Kidney epithelial cell (primary cell): ENCODE measurements at regions not wholly inside any gene's neighbourhood (a gene's known extent, or its start where the extent isn't known, plus 50 kb on each side); places are given as distances from the start of the nearest gene placed in this dataset.

Experiments used
- DNase-seq: peaks from one replicate; pipeline ENCODE4 v3.0.0-alpha.2; 2010; ENCODE audit warnings: low read depth
- H3K27me3 ChIP-seq: 2 replicates; pipeline ENCODE4 v1.6.0; 2011; ENCODE audit warnings: low read length; ENCODE audit not compliant: control insufficient read depth, insufficient read depth
- H3K36me3 ChIP-seq: 2 replicates; pipeline ENCODE4 v1.5.1; 2011; ENCODE audit warnings: low read length; ENCODE audit not compliant: control insufficient read depth, insufficient read depth
- H3K4me3 ChIP-seq: 2 replicates; pipeline ENCODE4 v1.5.1; 2011; ENCODE audit warnings: low read depth, mild to moderate bottlenecking, control low read depth, low read length
- TF ChIP-seq, protein P1 (sequence below): IDR thresholded peaks from 2 replicates; pipeline ENCODE4 v1.5.1; 2011; ENCODE audit warnings: mild to moderate bottlenecking, moderate library complexity, low read length, control low read depth, inconsistent platforms; ENCODE audit not compliant: insufficient read depth, poor library complexity, severe bottlenecking

DNA sequence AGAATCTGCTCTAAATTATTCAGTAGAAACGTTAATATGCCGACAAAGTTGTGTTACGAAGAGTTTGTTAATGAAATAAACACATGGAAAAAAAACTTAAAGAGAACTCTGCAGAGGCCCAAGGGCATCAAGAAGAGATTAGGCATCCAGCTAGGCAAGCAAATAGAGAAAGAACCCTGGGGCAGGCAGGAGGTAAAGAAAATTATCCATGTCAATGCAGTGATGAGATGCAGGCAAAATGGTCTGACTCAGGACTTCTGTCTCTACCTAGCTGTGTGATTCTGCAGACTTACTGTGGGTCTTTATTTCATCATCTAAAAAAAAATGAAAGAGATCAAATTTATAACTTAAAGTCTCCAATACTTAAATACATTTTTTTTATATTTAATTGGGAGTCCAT is 448.0 kb downstream of the HAO1 start:
- TF ChIP-seq, protein P1, sequence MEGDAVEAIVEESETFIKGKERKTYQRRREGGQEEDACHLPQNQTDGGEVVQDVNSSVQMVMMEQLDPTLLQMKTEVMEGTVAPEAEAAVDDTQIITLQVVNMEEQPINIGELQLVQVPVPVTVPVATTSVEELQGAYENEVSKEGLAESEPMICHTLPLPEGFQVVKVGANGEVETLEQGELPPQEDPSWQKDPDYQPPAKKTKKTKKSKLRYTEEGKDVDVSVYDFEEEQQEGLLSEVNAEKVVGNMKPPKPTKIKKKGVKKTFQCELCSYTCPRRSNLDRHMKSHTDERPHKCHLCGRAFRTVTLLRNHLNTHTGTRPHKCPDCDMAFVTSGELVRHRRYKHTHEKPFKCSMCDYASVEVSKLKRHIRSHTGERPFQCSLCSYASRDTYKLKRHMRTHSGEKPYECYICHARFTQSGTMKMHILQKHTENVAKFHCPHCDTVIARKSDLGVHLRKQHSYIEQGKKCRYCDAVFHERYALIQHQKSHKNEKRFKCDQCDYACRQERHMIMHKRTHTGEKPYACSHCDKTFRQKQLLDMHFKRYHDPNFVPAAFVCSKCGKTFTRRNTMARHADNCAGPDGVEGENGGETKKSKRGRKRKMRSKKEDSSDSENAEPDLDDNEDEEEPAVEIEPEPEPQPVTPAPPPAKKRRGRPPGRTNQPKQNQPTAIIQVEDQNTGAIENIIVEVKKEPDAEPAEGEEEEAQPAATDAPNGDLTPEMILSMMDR = no peak
- H3K27me3 ChIP-seq = no peaks in the 10 kb centered on the region
- H3K36me3 ChIP-seq = no peaks in the 10 kb centered on the region
- DNase-seq = no peak
- H3K4me3 ChIP-seq = no peak overlapping the region

DNA sequence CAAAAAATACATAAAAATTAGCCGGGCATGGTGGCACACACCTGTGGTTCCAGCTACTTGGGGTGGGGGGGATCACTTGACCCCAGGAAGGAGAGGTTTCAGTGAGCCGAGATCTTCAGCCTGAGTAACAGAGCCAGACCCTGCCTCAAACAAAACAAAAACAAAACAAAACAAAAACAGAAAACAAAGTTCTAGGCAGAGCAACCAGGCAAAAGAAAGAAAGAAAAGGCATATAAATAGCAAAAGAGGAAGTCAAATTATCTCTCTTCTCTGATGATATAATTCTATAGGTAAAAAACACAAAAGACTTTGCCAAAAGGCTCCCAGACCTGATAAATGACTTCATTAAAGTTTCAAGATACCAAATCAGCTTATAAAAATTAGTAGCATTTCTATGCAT is 446.9 kb downstream of the HAO1 start:
- Histone ChIP-seq H3K4me3 (no peak overlapping the region), H3K36me3 (no peaks in the 10 kb centered on the region), H3K27me3 (no peaks in the 10 kb centered on the region)
- TF ChIP-seq, protein P1 = no peak
- DNase-seq = no peak

DNA sequence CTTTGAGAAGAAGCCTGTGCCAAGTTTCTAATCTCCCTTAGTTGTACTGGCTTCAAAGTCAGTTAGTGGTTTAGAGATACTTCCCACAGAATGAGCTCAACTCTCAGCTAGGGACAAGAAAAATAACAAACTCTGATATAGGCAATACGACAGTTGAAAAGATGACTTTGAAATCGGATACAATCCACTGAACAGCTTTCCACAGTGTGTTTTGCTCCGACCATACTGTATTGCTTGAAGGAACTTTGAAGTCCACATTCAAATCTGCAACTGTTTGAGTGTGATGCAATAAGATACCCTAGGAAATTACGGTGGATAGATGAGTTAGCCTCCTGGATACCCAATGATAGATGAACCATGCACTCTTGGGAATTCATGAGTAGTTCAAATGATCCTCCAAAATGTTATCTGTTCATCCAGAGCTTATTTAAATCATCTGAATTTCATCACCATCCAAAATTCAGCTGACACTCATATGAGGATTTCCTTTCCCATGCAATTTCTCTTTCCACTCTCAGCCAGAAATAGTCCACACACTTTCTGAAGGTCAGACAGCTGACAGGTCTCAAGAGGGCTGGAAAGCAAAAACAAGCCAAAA is 443.8 kb downstream of the HAO1 start:
- TF ChIP-seq, protein P1 = no peak
- no peaks in the 10 kb centered on the region for H3K36me3 ChIP-seq
- DNase-seq = no peak
- H3K27me3 ChIP-seq = no peaks in the 10 kb centered on the region
- no peak overlapping the region for H3K4me3 ChIP-seq

DNA sequence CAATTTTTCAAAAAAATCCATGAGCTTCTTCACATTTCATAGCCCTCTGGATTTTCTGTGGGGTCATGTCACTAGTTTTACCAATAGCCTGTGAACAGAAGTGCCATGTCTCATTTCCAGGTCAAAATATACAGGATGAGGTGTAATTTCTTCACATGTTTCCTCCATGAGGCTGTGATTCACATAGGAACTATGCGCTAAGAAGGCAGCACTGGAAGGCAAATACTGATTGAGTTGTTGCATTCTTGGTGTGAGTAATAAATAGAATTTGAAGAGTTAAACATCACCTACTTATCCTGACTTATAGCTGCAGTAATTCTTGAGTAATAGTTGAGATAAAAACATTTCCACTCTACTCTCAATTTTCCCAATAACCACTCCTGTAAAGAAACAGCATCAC is 442.3 kb downstream of the HAO1 start:
- TF ChIP-seq, protein P1 = no peak
- no peaks in the 10 kb centered on the region for H3K27me3 ChIP-seq
- peak; percentile 87 for DNase-seq
- no peaks in the 10 kb centered on the region for H3K36me3 ChIP-seq
- no peak overlapping the region for H3K4me3 ChIP-seq

DNA sequence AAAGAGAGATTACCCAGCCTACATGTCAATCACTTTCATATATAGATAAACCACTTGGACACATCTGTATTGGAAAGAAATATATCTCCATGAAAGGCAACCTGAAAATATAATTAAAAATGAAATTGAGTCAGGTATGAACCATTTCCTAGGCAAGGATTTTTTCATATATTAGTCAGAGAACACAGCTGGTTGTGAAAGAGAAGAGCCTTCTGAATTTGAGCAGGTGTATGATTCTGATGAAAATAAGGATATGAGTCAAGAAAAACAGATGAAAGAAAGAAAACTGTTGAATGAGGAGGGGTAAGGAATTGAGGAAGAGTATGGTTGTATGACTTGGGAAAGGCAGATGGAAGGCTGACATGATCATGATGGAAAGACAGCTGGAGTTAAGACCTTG is 441.1 kb downstream of the HAO1 start:
- no peak for DNase-seq
- TF ChIP-seq, protein P1 = no peak
- H3K36me3 ChIP-seq = no peaks in the 10 kb centered on the region
- H3K4me3 ChIP-seq = no peak overlapping the region
- no peaks in the 10 kb centered on the region for H3K27me3 ChIP-seq

DNA sequence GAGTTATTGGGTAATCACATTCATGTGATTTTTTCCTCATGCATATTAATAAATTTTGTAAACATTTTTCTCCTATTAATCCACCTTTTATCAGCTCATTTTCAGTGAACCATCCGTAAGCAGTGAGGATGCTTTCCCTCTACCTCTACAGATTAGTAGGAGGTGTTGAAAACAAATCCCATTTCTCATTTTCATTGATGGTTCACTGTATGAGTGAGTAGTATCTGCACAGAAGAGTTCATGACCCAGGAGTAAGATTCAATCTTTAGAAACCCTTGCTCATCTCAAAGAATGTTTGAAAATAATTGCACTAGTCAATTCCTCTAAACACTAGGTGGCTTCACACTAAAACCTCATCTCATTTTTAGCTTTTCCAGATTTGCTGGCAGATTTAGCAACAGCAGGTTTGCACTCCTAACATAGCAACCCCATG is 440.0 kb downstream of the HAO1 start:
- Histone ChIP-seq H3K36me3 (no peaks in the 10 kb centered on the region), H3K27me3 (no peaks in the 10 kb centered on the region), H3K4me3 (no peak overlapping the region)
- DNase-seq = no peak
- TF ChIP-seq, protein P1 = no peak
